ENCODE measurements at regions not wholly inside any gene's neighbourhood (a gene's known extent, or its start where the extent isn't known, plus 50 kb on each side); places are given as distances from the start of the nearest gene placed in this dataset.

- Mint-ChIP-seq H3K4me1 (no peaks in the 10 kb centered on the region), H3K27me3 (peaks cover 8 to 24% (median 18%) of the 10 kb centered on the region in 5 donors), H3K36me3 (no peaks in the 10 kb centered on the region), H3K4me3 (no peak overlapping the region), H3K27ac (no peak overlapping the region), H3K9me3 (peaks cover 0 to 1% (median 0%) of the 10 kb centered on the region in 11 donors)
- CTCF ChIA-PET = no interaction called here
- no peaks in the 10 kb centered on the region for H3K4me1 ChIP-seq (ENCODE audit: control insufficient read depth in 2 of 2, insufficient read depth in 2 of 2, low read length in 2 of 2)
- no peak overlapping the region for H3K27ac ChIP-seq (ENCODE audit: low read depth, low read length)
- no peak for DNase-seq
- no peak for ATAC-seq
- intact Hi-C loops (cut with micrococcal nuclease) = no loop called here
- no peaks in the 10 kb centered on the region for H3K9me3 ChIP-seq (ENCODE audit: control insufficient read depth in 2 of 3, low read length in 3 of 3)
- H3K36me3 ChIP-seq (ENCODE audit: control insufficient read depth in 2 of 3, insufficient read depth in 3 of 3, low read length in 3 of 3) = no peaks in the 10 kb centered on the region
- POLR2A ChIA-PET = no interaction called here
- no peaks in the 10 kb centered on the region for H3K27me3 ChIP-seq (ENCODE audit: control insufficient read depth in 2 of 2, insufficient read depth in 2 of 2, low read length in 2 of 2)
- H3K4me3 ChIP-seq (ENCODE audit: low read length) = no peak overlapping the region
Measured at GRCh38 chr4:185958094-185958747, 110.7 kb upstream of the TLR3 start.

- DNase-seq = no peak
- ATAC-seq = no peak
Measured at GRCh38 chr4:185965426-185966384, 103.3 kb upstream of the TLR3 start.

GRCh38 chr4:185966549-185966948 is 102.4 kb upstream of the TLR3 start:
- Mint-ChIP-seq H3K27ac (no peak overlapping the region), H3K9me3 (peaks cover 0 to 5% (median 0%) of the 10 kb centered on the region in 11 donors), H3K27me3 (peaks cover 5 to 18% (median 7%) of the 10 kb centered on the region in 5 donors), H3K4me3 (no peak overlapping the region), H3K4me1 (peaks cover 0 to 1% (median 0%) of the 10 kb centered on the region in 7 donors), H3K36me3 (no peaks in the 10 kb centered on the region)
- Histone ChIP-seq H3K9me3 (ENCODE audit: control insufficient read depth in 2 of 3, low read length in 3 of 3) (no peaks in the 10 kb centered on the region), H3K4me3 (ENCODE audit: low read length) (no peak overlapping the region), H3K36me3 (ENCODE audit: control insufficient read depth in 2 of 3, insufficient read depth in 3 of 3, low read length in 3 of 3) (no peaks in the 10 kb centered on the region), H3K27me3 (ENCODE audit: control insufficient read depth in 2 of 2, insufficient read depth in 2 of 2, low read length in 2 of 2) (no peaks in the 10 kb centered on the region), H3K4me1 (ENCODE audit: control insufficient read depth in 2 of 2, insufficient read depth in 2 of 2, low read length in 2 of 2) (no peaks in the 10 kb centered on the region), H3K27ac (ENCODE audit: low read depth, low read length) (no peak overlapping the region)
- ChIA-PET POLR2A (no interaction called here), CTCF (no interaction called here)
- intact Hi-C loops (cut with micrococcal nuclease) = no loop called here
- no peak for ATAC-seq
- DNase-seq = no peak

More at GRCh38 chr4:185965426-185966384, 103.3 kb upstream of the TLR3 start:
- H3K9me3 Mint-ChIP-seq = peaks cover 0 to 5% (median 0%) of the 10 kb centered on the region in 11 donors
- H3K4me3 Mint-ChIP-seq = no peak overlapping the region
- intact Hi-C loops (cut with micrococcal nuclease) = no loop called here
- no peak overlapping the region for H3K4me3 ChIP-seq (ENCODE audit: low read length)
- H3K36me3 Mint-ChIP-seq = no peaks in the 10 kb centered on the region
- H3K27me3 ChIP-seq (ENCODE audit: control insufficient read depth in 2 of 2, insufficient read depth in 2 of 2, low read length in 2 of 2) = no peaks in the 10 kb centered on the region
- CTCF ChIA-PET = no interaction called here
- no peaks in the 10 kb centered on the region for H3K4me1 ChIP-seq (ENCODE audit: control insufficient read depth in 2 of 2, insufficient read depth in 2 of 2, low read length in 2 of 2)
- no peaks in the 10 kb centered on the region for H3K9me3 ChIP-seq (ENCODE audit: control insufficient read depth in 2 of 3, low read length in 3 of 3)
- POLR2A ChIA-PET = no interaction called here
- H3K27me3 Mint-ChIP-seq = peaks cover 5 to 18% (median 7%) of the 10 kb centered on the region in 5 donors
- no peaks in the 10 kb centered on the region for H3K36me3 ChIP-seq (ENCODE audit: control insufficient read depth in 2 of 3, insufficient read depth in 3 of 3, low read length in 3 of 3)
- H3K4me1 Mint-ChIP-seq = peaks cover 0 to 1% (median 0%) of the 10 kb centered on the region in 7 donors
- no peak overlapping the region for H3K27ac Mint-ChIP-seq
- H3K27ac ChIP-seq (ENCODE audit: low read depth, low read length) = no peak overlapping the region

- ChIA-PET CTCF (no interaction called here), POLR2A (no interaction called here)
- DNase-seq (no peak), ATAC-seq (no peak)
- Mint-ChIP-seq H3K9me3 (peaks cover 0 to 5% (median 0%) of the 10 kb centered on the region in 11 donors), H3K4me3 (no peak overlapping the region), H3K27me3 (peaks cover 2 to 15% (median 4%) of the 10 kb centered on the region in 5 donors), H3K27ac (no peak overlapping the region), H3K36me3 (no peaks in the 10 kb centered on the region), H3K4me1 (peaks cover 0 to 1% (median 0%) of the 10 kb centered on the region in 7 donors)
- no peaks in the 10 kb centered on the region for H3K36me3 ChIP-seq (ENCODE audit: control insufficient read depth in 2 of 3, insufficient read depth in 3 of 3, low read length in 3 of 3)
- H3K4me3 ChIP-seq (ENCODE audit: low read length) = no peak overlapping the region
- no peaks in the 10 kb centered on the region for H3K4me1 ChIP-seq (ENCODE audit: control insufficient read depth in 2 of 2, insufficient read depth in 2 of 2, low read length in 2 of 2)
- H3K9me3 ChIP-seq (ENCODE audit: control insufficient read depth in 2 of 3, low read length in 3 of 3) = no peaks in the 10 kb centered on the region
- intact Hi-C loops (cut with micrococcal nuclease) = no loop called here
- H3K27me3 ChIP-seq (ENCODE audit: control insufficient read depth in 2 of 2, insufficient read depth in 2 of 2, low read length in 2 of 2) = no peaks in the 10 kb centered on the region
- no peak overlapping the region for H3K27ac ChIP-seq (ENCODE audit: low read depth, low read length)
Measured at GRCh38 chr4:185966997-185967775, 101.8 kb upstream of the TLR3 start.

GRCh38 chr4:185969657-185970056 is 99.3 kb upstream of the TLR3 start:
- POLR2A ChIA-PET = no interaction called here
- H3K9me3 ChIP-seq (ENCODE audit: control insufficient read depth in 2 of 3, low read length in 3 of 3) = no peaks in the 10 kb centered on the region
- DNase-seq = no peak
- Mint-ChIP-seq H3K27ac (no peak overlapping the region), H3K4me3 (no peak overlapping the region), H3K27me3 (peaks cover 0 to 21% (median 10%) of the 10 kb centered on the region in 5 donors), H3K9me3 (peaks cover 0 to 5% (median 0%) of the 10 kb centered on the region in 11 donors), H3K4me1 (peaks cover 0 to 1% (median 0%) of the 10 kb centered on the region in 7 donors), H3K36me3 (no peaks in the 10 kb centered on the region)
- intact Hi-C loops (cut with micrococcal nuclease) = no loop called here
- no peak for ATAC-seq
- no peak overlapping the region for H3K4me3 ChIP-seq (ENCODE audit: low read length)
- H3K27ac ChIP-seq (ENCODE audit: low read depth, low read length) = no peak overlapping the region
- no peaks in the 10 kb centered on the region for H3K36me3 ChIP-seq (ENCODE audit: control insufficient read depth in 2 of 3, insufficient read depth in 3 of 3, low read length in 3 of 3)
- no peaks in the 10 kb centered on the region for H3K4me1 ChIP-seq (ENCODE audit: control insufficient read depth in 2 of 2, insufficient read depth in 2 of 2, low read length in 2 of 2)
- CTCF ChIA-PET = no interaction called here
- H3K27me3 ChIP-seq (ENCODE audit: control insufficient read depth in 2 of 2, insufficient read depth in 2 of 2, low read length in 2 of 2) = no peaks in the 10 kb centered on the region

GRCh38 chr4:185987961-185988627 is 80.9 kb upstream of the TLR3 start:
- H3K4me3 ChIP-seq (ENCODE audit: low read length) = no peak overlapping the region
- no peak overlapping the region for H3K27ac ChIP-seq (ENCODE audit: low read depth, low read length)
- no peaks in the 10 kb centered on the region for H3K27me3 ChIP-seq (ENCODE audit: control insufficient read depth in 2 of 2, insufficient read depth in 2 of 2, low read length in 2 of 2)
- no peaks in the 10 kb centered on the region for H3K4me1 Mint-ChIP-seq
- H3K36me3 ChIP-seq (ENCODE audit: control insufficient read depth in 2 of 3, insufficient read depth in 3 of 3, low read length in 3 of 3) = no peaks in the 10 kb centered on the region
- intact Hi-C loops (cut with micrococcal nuclease) = no loop called here
- POLR2A ChIA-PET = no interaction called here
- CTCF ChIA-PET = no interaction called here
- ATAC-seq (no peak), DNase-seq (no peak)
- H3K9me3 ChIP-seq (ENCODE audit: control insufficient read depth in 2 of 3, low read length in 3 of 3) = peaks cover 0 to 8% (median 0%) of the 10 kb centered on the region in 3 experiments
- H3K9me3 Mint-ChIP-seq = peaks cover 0 to 31% (median 11%) of the 10 kb centered on the region in 11 donors
- no peaks in the 10 kb centered on the region for H3K4me1 ChIP-seq (ENCODE audit: control insufficient read depth in 2 of 2, insufficient read depth in 2 of 2, low read length in 2 of 2)
- H3K27ac Mint-ChIP-seq = no peak overlapping the region
- peaks cover 0 to 13% (median 4%) of the 10 kb centered on the region in 5 donors for H3K27me3 Mint-ChIP-seq
- H3K36me3 Mint-ChIP-seq = no peaks in the 10 kb centered on the region
- no peak overlapping the region for H3K4me3 Mint-ChIP-seq
